Cardiac fibroblast (primary cell): ENCODE measurements at regions not wholly inside any gene's neighbourhood (a gene's known extent, or its start where the extent isn't known, plus 50 kb on each side); places are given as distances from the start of the nearest gene placed in this dataset.

ENCODE experiments used
- DNase-seq, 2 donors: peaks; one replicate each; pipeline versions ENCODE4 v3.0.0 to v3.0.0-alpha.2; 2010; ENCODE audit warnings: low read depth in 2 of 2
- H3K4me3 ChIP-seq, 2 donors: replicated peaks in 1 of 2; 1 replicate in 1 of 2; 2 replicates in 1 of 2; pipeline ENCODE4 v1.5.1; 2011; ENCODE audit warnings: low read depth in 2 of 2, low read length in 2 of 2, mild to moderate bottlenecking in 2 of 2, moderate library complexity in 1 of 2
- CTCF ChIP-seq: IDR thresholded peaks from one replicate; pipeline ENCODE4 v1.5.1; 2011; ENCODE audit warnings: low read depth, mild to moderate bottlenecking, low read length, inconsistent platforms

GRCh38 chr1:17920881-17921640, 165.9 kb downstream of the ACTL8 start:
- H3K4me3 ChIP-seq, result no peak overlapping the region
- DNase-seq, result no peak

GRCh38 chr1:17922833-17923232, 167.7 kb downstream of the ACTL8 start:
- no peak overlapping the region for H3K4me3 ChIP-seq
- peak; percentile 53 for TF ChIP-seq CTCF
- peak; percentile 28 to 41 for DNase-seq

More at GRCh38 chr1:17920881-17921640, 165.9 kb downstream of the ACTL8 start:
- no peak for TF ChIP-seq CTCF

- no peak overlapping the region for H3K4me3 ChIP-seq
- TF ChIP-seq CTCF, result no peak
- no peak for DNase-seq
These were observed 168.5 kb downstream of the ACTL8 start for GRCh38 chr1:17923666-17924065.

- H3K4me3 ChIP-seq, result no peak overlapping the region
- TF ChIP-seq CTCF, result no peak
- no peak for DNase-seq
These were observed 169.4 kb downstream of the ACTL8 start for GRCh38 chr1:17924578-17924977.

- no peak overlapping the region for H3K4me3 ChIP-seq
- DNase-seq, result no peak
- no peak for TF ChIP-seq CTCF
These were observed 170.4 kb downstream of the ACTL8 start for GRCh38 chr1:17925290-17926237.

GRCh38 chr1:17926906-17927305, 171.8 kb downstream of the ACTL8 start:
- H3K4me3 ChIP-seq, result no peak overlapping the region
- no peak for DNase-seq
- TF ChIP-seq CTCF, result no peak
